ENCODE measurements at regions not wholly inside any gene's neighbourhood (a gene's known extent, or its start where the extent isn't known, plus 50 kb on each side); places are given as distances from the start of the nearest gene placed in this dataset.

DNA sequence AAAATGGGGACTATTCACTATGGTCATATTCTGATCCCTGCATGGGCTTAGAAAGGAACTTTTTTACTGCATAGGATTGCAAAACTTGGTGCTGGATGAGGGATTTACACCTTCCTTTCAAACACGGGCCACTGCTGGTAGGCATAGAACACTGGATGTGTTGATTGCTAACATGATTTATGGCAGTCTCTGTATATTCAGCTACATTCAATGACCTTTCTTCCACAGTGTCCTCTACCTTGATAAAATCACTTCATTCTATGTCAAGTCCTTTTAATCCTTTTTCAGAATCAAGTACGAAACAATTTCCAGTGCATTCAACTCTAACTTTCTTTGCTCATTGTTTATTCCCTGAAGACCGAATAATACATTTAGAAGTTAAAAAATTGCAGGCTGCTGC is 91.9 kb upstream of the ATG10 start:
- TF ChIP-seq POLR2A (IDR thresholded peaks at IDR 0.05) (no peak), CTCF (IDR thresholded peaks at IDR 0.05) (no peak), EP300 (IDR thresholded peaks at IDR 0.05) (no peak)
